ENCODE measurements at regions not wholly inside any gene's neighbourhood (a gene's known extent, or its start where the extent isn't known, plus 50 kb on each side); places are given as distances from the start of the nearest gene placed in this dataset.

- Mint-ChIP-seq H3K4me1 (peaks cover 22% of the 10 kb centered on the region), H3K4me3 (no peak overlapping the region), H3K9me3 (peaks cover 3% of the 10 kb centered on the region), H3K36me3 (ENCODE audit: low read depth) (no peaks in the 10 kb centered on the region), H3K27ac (ENCODE audit: unreplicated experiment) (no peak overlapping the region), H3K27me3 (ENCODE audit: low read depth) (no peaks in the 10 kb centered on the region)
- TF ChIP-seq, protein P1, sequence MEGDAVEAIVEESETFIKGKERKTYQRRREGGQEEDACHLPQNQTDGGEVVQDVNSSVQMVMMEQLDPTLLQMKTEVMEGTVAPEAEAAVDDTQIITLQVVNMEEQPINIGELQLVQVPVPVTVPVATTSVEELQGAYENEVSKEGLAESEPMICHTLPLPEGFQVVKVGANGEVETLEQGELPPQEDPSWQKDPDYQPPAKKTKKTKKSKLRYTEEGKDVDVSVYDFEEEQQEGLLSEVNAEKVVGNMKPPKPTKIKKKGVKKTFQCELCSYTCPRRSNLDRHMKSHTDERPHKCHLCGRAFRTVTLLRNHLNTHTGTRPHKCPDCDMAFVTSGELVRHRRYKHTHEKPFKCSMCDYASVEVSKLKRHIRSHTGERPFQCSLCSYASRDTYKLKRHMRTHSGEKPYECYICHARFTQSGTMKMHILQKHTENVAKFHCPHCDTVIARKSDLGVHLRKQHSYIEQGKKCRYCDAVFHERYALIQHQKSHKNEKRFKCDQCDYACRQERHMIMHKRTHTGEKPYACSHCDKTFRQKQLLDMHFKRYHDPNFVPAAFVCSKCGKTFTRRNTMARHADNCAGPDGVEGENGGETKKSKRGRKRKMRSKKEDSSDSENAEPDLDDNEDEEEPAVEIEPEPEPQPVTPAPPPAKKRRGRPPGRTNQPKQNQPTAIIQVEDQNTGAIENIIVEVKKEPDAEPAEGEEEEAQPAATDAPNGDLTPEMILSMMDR (conservative IDR thresholded peaks at IDR 0.05), result no peak
- DNase-seq (ENCODE audit: low read depth, low spot score), result no peak
Observed at GRCh38 chr9:16071400-16071799, 518.6 kb downstream of the CCDC171 start.

- Mint-ChIP-seq H3K27me3 (ENCODE audit: low read depth) (no peaks in the 10 kb centered on the region), H3K9me3 (no peaks in the 10 kb centered on the region), H3K4me3 (no peak overlapping the region), H3K36me3 (ENCODE audit: low read depth) (no peaks in the 10 kb centered on the region), H3K27ac (ENCODE audit: unreplicated experiment) (no peak overlapping the region), H3K4me1 (peaks cover 11% of the 10 kb centered on the region)
- TF ChIP-seq, protein P1 (conservative IDR thresholded peaks at IDR 0.05), result no peak
- no peak for DNase-seq (ENCODE audit: low read depth, low spot score)
Observed at GRCh38 chr9:16074963-16075362, 522.1 kb downstream of the CCDC171 start.

DNA sequence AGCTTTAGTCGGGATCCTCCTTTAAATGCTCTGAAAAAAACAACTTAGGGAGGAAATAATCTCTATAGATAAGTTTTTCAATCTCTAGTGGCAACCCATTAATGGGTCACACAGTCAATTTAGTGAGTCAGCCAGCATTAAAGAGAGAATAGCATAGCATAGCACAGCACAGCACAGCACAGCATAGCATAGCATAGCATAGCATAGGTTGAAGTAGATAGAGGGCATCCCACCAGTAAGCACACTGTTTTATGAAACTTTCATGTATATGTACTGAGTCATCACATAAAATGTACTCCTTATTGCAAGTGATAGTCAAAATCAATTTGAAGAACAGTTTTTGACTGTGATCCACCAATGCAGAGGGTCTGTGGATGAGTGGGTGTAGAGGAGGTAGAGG is 522.9 kb downstream of the CCDC171 start:
- Mint-ChIP-seq H3K27me3 (ENCODE audit: low read depth) (no peaks in the 10 kb centered on the region), H3K36me3 (ENCODE audit: low read depth) (no peaks in the 10 kb centered on the region), H3K9me3 (no peaks in the 10 kb centered on the region), H3K4me3 (no peak overlapping the region), H3K4me1 (peaks cover 6% of the 10 kb centered on the region), H3K27ac (ENCODE audit: unreplicated experiment) (no peak overlapping the region)
- DNase-seq (ENCODE audit: low read depth, low spot score), result no peak
- TF ChIP-seq, protein P1 (conservative IDR thresholded peaks at IDR 0.05), result no peak

- no peaks in the 10 kb centered on the region for H3K36me3 Mint-ChIP-seq (ENCODE audit: low read depth)
- no peak overlapping the region for H3K4me3 Mint-ChIP-seq
- H3K9me3 Mint-ChIP-seq, result no peaks in the 10 kb centered on the region
- no peak for DNase-seq (ENCODE audit: low read depth, low spot score)
- H3K4me1 Mint-ChIP-seq, result peaks cover 3% of the 10 kb centered on the region
- TF ChIP-seq, protein P1 (conservative IDR thresholded peaks at IDR 0.05), result no peak
- H3K27ac Mint-ChIP-seq (ENCODE audit: unreplicated experiment), result no peak overlapping the region
- H3K27me3 Mint-ChIP-seq (ENCODE audit: low read depth), result no peaks in the 10 kb centered on the region
Observed at GRCh38 chr9:16076511-16076910, 523.7 kb downstream of the CCDC171 start.

- TF ChIP-seq, protein P1 (conservative IDR thresholded peaks at IDR 0.05), result no peak
- Mint-ChIP-seq H3K27ac (ENCODE audit: unreplicated experiment) (no peak overlapping the region), H3K9me3 (peaks cover 12% of the 10 kb centered on the region), H3K36me3 (ENCODE audit: low read depth) (peaks cover 10% of the 10 kb centered on the region), H3K27me3 (ENCODE audit: low read depth) (no peaks in the 10 kb centered on the region), H3K4me1 (no peaks in the 10 kb centered on the region), H3K4me3 (no peak overlapping the region)
- DNase-seq (ENCODE audit: low read depth, low spot score), result no peak
Observed at GRCh38 chr9:16082796-16083195, 530.0 kb downstream of the CCDC171 start.

Measured in neural crest cell (in vitro differentiated cells).